Gastroesophageal sphincter (tissue), 4 donors: ENCODE measurements at regions not wholly inside any gene's neighbourhood (a gene's known extent, or its start where the extent isn't known, plus 50 kb on each side); places are given as distances from the start of the nearest gene placed in this dataset.

Source experiments
- ATAC-seq: fragments of 150-250 bp; one replicate; pipeline ENCODE4 v1.9.1; 2016; ENCODE audit warnings: mild to moderate bottlenecking, moderate library complexity
- H3K27ac ChIP-seq, 4 donors: fragments of 200-600 bp; sonication (generic) in 3 of 4; 1 replicate in 3 of 4; 2 replicates in 1 of 4; pipeline ENCODE4 v1.5.1; 2016 to 2019
- H3K27me3 ChIP-seq: fragments of 200-600 bp; sonication (generic); one replicate; pipeline ENCODE4 v1.5.1; 2019
- H3K36me3 ChIP-seq, 2 donors: fragments of 200-600 bp; sonication (generic); one replicate each; pipeline ENCODE4 v1.5.1; 2019; ENCODE audit warnings: control low read depth in 1 of 2
- H3K4me1 ChIP-seq, 3 donors: fragments of 200-600 bp; sonication (generic); 1 replicate in 2 of 3; 2 replicates in 1 of 3; pipeline ENCODE4 v1.5.1; 2016 to 2019; ENCODE audit warnings: control low read depth in 2 of 3
- H3K4me3 ChIP-seq, 2 donors: fragments of 200-600 bp; sonication (generic); one replicate each; pipeline ENCODE4 v1.5.1; 2019; ENCODE audit warnings: mild to moderate bottlenecking in 1 of 2, moderate library complexity in 1 of 2
- H3K9me3 ChIP-seq, 3 donors: fragments of 200-600 bp; sonication (generic); one replicate each; pipeline ENCODE4 v1.5.1; 2017 to 2019; ENCODE audit warnings: control low read depth in 2 of 3
- CTCF ChIP-seq, 4 experiments: fragments of 200-600 bp in 2 of 4; fragments of 450-650 bp in 2 of 4; sonication (generic) in 1 of 4; IDR thresholded peaks; one replicate each; pipeline ENCODE4 v1.5.1; 2017 to 2019; ENCODE audit warnings: antibody characterized with exemption in 4 of 4, mild to moderate bottlenecking in 2 of 4, moderate library complexity in 2 of 4
- EP300 ChIP-seq: sonication (generic); formaldehyde crosslinking; IDR thresholded peaks from one replicate; pipeline ENCODE4 v1.6.1; 2017; ENCODE audit warnings: antibody characterized with exemption, mild to moderate bottlenecking
- POLR2A ChIP-seq, 2 donors: fragments of 450-650 bp; IDR thresholded peaks; one replicate each; pipeline ENCODE4 v1.6.1; 2017; ENCODE audit warnings: antibody characterized with exemption in 2 of 2, mild to moderate bottlenecking in 2 of 2, moderate library complexity in 1 of 2
- POLR2AphosphoS5 ChIP-seq: sonication (generic); formaldehyde crosslinking; IDR thresholded peaks from one replicate; pipeline ENCODE4 v1.6.1; 2017; ENCODE audit warnings: antibody characterized with exemption
- WGBS, 2 donors: methylation state at CpG; one replicate each; pipeline ENCODE4 v1.1.5; 2018; ENCODE audit warnings: low coverage in 1 of 2; 5-methylcytosine and 5-hydroxymethylcytosine counted together
- small RNA-seq, 4 donors: library from RNA; depleted of rRNA; stranded (forward); fragments of <200 nt; gene quantifications; one replicate each; pipeline ENCODE3, GENCODE V24; 2016

- no peaks in the 10 kb centered on the region for H3K36me3 ChIP-seq
These were observed 78.5 kb upstream of the SPANXC start for GRCh38 chrX:141320801-141321200.

GRCh38 chrX:141314441-141314840, 72.1 kb upstream of the SPANXC start:
- ATAC-seq, result no peak

More at GRCh38 chrX:141320801-141321200, 78.5 kb upstream of the SPANXC start:
- no peak for TF ChIP-seq POLR2A (IDR thresholded peaks at IDR 0.05)
- no peak for TF ChIP-seq CTCF (IDR thresholded peaks at IDR 0.05)
- no peak for TF ChIP-seq POLR2AphosphoS5
- no peak for TF ChIP-seq EP300
- H3K9me3 ChIP-seq, result no peaks in the 10 kb centered on the region
- no peak for ATAC-seq
- no peaks in the 10 kb centered on the region for H3K4me1 ChIP-seq
- no peak overlapping the region for H3K4me3 ChIP-seq
- no peaks in the 10 kb centered on the region for H3K27me3 ChIP-seq
- H3K27ac ChIP-seq, result no peak overlapping the region
- WGBS, 2 donors, result 100% methylated on average over 1 to 2 of the region's 2 CpGs

DNA sequence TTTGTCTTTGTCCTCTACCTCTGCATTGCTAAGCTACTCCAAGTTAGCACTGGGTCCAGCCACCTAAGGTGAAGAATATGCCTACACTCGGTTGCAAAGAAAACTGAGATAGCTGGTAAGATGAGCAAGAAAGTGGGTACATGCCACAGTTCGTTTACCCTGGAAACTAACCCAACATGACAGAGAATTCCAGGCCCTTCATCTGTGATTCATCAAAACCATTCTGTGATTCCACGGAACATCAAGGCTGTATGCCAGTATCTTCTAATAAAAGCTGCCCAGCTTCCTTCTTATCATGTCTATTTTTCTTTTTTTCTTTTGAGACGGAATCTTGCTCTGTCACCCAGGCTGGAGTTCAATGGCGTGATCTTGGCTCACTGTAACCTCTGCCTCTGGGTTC, 58.7 kb upstream of the SPANXC start:
- ATAC-seq, result no peak
- 51 to 80% methylated on average over 4 of the region's 5 CpGs for WGBS, 2 donors
- H3K4me3 ChIP-seq, result no peak overlapping the region
- H3K27ac ChIP-seq, result no peak overlapping the region
- no peaks in the 10 kb centered on the region for H3K9me3 ChIP-seq
- no peaks in the 10 kb centered on the region for H3K36me3 ChIP-seq
- H3K27me3 ChIP-seq, result no peaks in the 10 kb centered on the region
- TF ChIP-seq EP300 (no peak), CTCF (IDR thresholded peaks at IDR 0.05) (no peak), POLR2AphosphoS5 (no peak), POLR2A (IDR thresholded peaks at IDR 0.05) (no peak)
- no peaks in the 10 kb centered on the region for H3K4me1 ChIP-seq

More at GRCh38 chrX:141314441-141314840, 72.1 kb upstream of the SPANXC start:
- TF ChIP-seq EP300, result no peak
- no peak for TF ChIP-seq POLR2A (IDR thresholded peaks at IDR 0.05)
- Histone ChIP-seq H3K27me3 (no peaks in the 10 kb centered on the region), H3K27ac (no peak overlapping the region), H3K4me1 (no peaks in the 10 kb centered on the region), H3K36me3 (no peaks in the 10 kb centered on the region), H3K4me3 (no peak overlapping the region), H3K9me3 (no peaks in the 10 kb centered on the region)
- WGBS, 2 donors, result 29 to 31% methylated on average over 1 of the region's 1 CpG

Small RNAs in the stretch of these regions (small RNA-seq; reads per million reads assigned to genes)
- gene AC234779.1, result 0 reads per million in 4 donors
